Activated CD4-positive, alpha-beta T cell treated with anti-CD3 and anti-CD28 coated beads, Interleukin-2, amount 50 U/mL, for 16 hours (primary cell): ENCODE measurements at regions not wholly inside any gene's neighbourhood (a gene's known extent, or its start where the extent isn't known, plus 50 kb on each side); places are given as distances from the start of the nearest gene placed in this dataset.

Source experiments
- DNase-seq: peaks from one replicate; pipeline ENCODE4 v3.0.0-alpha.2; 2020

- no peak for DNase-seq
These were observed 84.8 kb downstream of the CPN2 start for GRCh38 chr3:194265996-194266964.

DNA sequence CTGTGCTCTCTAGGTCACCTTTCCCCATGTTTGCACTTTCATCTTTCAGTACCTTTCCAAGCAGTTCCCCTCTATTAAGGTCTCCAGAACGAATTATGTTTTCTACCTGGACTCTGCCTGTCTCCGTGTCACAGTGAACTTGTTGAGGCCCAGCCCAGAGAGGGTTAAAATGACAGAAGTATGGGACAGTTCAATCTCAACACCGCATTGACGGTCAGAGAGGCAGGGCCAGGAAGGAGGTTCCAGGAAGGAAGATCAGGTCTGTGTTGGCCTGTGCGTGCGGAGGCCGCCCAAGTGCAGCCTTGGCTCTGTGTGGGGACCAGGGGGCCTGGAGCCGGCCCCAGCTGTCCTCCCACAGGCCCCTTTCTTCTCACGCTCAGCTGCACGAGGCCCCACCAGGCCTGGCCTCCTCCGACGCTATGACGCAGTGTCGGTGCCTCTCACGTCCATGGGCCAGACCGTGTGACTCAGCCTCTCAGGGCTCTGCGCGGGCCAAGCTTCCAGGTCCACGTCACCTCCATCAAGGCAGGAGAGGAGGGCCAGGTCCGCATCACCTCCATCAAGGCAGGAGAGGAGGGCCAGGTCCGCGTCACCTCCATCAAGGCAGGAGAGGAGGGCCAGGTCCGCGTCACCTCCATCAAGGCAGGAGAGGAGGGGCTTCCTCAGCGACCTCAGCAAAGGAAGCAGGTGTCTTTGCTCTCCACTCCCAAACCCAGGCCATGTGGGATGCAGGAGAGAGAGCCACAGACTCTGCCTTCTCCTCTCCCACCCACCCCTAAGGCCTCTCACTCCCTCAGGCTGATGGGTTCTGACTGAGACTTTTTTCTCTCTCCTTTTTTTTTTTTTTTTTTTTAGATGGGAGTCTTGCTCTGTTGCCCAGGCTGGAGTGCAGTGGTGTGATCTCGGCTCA lies 83.1 kb downstream of the CPN2 start:
- no peak for DNase-seq

DNA sequence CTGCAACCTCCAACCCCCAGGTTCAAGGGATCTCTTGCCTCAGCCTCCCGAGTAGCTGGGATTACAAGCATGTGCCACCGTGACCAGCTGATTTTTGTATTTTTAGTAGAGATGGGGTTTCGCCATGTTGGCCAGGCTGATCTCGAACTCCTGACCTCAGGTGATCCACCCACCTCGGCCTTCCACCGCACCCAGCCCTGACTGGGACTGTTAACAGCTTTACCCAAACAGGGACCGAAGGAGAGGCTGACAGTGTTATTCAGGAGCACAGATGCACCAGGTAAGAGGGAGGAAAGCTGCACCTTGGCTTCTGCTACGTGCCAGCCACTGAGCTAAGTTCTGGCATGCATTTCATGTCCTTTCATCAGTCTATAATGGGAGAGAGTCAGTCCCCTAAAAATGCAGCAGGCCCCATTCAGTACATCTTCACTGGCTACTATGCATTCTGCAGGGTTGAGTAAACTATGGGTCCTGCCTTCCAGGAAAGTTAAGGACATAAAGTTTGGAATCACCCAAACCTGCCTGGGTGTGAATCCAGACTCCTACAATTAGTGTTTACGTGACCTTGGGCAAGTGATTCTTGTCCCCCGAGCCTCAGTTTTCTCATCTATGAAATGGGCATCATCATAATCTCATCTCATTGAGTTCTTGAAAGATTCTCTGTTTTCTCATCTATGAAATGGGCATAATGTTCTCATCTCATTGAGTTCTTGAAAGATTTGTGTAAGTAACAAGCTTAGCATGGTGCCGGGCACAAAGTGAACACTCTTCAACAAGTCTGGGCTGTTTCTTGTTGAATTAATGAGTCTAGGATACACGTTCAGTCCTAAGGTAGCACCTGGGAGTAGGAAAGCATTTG lies 82.2 kb downstream of the CPN2 start:
- no peak for DNase-seq

- no peak for DNase-seq
These were observed 81.5 kb downstream of the CPN2 start for GRCh38 chr3:194269610-194270145.

DNA sequence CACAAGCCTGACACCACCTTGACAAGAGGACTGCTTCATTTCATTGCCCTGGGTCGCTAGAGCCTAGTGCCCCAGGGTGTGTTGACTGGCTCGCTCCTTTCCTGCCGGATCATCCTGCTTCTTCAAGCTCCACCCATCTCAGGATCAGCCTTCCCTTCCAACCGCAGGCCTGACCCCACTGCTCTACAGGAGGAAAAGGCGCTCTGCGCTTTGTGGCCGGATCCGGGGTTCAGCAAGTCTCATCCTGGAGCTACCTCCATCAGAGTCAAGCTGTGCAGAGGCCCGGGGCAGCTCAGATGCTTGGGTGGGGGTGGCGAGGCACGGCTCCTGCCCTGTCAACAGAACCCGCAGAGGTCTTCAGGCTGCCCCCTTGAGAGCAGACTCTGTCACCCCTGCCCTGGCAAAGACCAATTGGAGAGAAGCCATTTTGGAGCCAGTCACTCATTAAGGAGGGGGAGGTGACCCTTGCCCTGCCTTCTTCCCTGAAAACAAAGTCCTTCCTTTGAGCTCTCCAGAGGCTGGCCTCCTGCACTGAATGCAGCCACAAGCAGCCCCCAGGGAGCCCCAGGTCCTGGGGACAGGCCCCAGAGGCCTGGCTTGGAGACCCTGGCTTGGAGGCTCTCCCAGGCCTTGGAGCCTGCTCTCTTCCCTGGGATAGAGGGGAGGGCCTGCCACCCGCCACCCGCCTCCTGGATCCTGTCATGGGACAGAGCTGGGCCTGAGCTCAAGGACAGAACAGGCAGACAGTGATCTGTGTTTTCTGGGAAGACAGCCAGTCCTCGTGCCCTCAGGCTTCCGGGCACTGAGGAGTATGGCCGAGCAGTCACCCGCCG lies 80.3 kb downstream of the CPN2 start:
- DNase-seq, result no peak

GRCh38 chr3:194271460-194272035 lies 79.6 kb downstream of the CPN2 start:
- DNase-seq, result no peak

DNA sequence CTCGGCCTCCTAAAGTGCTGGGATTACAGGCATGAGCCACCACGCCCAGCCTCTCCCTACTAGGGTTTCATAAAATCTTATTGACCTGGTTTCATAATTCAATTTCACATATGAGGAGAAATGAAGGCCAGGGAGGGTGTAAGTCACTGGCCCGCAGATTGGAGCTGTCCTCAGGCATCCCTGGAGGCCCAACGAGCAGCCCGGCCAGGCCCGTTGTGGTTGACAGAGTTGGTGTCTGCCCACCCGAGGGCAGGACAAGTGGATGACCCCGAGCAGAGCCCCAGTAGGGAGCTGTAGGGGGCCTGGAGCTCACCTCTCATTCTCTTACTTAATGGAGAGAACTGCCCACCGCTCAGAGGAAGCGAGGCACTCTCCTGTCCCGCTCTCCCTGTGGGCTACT lies 78.9 kb downstream of the CPN2 start:
- no peak for DNase-seq

DNA sequence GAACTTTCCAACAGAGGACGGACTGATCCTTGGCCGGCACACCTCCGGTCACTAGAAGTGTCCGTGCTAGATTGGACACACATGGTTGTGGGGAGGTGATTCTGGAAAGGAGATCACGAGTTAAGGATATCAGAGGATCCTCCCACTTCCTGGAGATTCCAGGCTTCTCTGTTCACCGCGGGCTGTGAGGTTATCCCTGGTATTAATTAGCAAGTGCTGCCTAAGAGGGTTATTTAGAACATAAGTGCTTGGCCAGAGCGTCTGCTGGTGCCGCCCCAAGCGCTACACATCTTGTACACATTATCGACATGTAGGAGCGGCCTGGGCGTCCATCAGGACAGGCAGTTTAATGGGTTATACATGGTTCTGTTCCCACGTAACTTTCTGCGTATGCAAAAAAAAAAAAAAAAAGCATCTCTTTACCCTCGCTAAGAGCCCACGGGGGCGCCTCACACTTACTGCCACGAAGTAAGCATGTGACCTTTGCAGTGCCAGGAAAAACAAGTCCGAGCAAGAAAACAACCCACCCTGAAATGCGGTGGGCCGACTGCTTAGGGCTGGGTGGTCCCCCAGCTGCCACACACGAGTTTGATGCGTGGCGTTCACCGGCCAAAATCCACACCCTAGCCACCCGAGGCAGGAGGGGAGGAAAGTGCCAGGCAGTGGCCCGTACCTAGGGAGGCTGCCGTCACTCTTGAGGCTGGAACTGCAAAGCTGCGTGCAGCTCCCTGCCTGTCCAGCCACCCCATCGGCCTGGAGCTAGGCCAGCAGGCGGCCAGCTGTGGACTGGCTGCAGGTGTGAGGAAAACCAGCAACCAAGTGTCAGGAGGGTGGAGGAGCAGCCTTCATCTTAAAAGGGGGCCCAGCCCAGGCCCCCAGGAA lies 78.0 kb downstream of the CPN2 start:
- DNase-seq, result no peak

DNA sequence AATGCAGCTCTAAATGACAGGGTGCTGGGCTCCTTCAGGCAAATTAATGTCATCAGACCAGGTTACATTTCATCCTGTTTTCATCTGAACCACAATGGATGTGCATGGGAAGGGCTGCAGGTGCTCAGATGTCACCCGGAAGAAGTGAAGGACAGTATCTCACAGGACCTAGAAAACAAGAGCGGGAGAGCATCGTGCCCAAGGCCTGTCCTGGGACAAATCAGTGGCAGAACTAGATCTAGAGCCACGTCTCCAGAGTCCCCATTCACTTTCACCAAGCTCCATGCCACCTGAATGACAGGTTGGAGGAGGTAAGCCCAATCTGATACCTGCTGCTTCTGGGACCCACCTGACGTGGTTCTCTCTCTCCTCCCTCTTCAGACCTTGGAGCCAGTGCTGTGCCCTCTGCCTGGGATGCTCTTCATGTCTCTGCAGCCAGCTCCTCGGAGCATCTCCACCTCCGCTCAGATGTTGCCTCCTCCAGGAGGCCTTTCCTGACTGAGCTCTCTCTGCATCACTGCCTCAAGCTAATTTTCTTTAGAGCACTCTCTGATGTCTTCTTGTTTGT lies 77.3 kb downstream of the CPN2 start:
- no peak for DNase-seq

GRCh38 chr3:194274424-194275085 lies 76.6 kb downstream of the CPN2 start:
- DNase-seq, result no peak

DNA sequence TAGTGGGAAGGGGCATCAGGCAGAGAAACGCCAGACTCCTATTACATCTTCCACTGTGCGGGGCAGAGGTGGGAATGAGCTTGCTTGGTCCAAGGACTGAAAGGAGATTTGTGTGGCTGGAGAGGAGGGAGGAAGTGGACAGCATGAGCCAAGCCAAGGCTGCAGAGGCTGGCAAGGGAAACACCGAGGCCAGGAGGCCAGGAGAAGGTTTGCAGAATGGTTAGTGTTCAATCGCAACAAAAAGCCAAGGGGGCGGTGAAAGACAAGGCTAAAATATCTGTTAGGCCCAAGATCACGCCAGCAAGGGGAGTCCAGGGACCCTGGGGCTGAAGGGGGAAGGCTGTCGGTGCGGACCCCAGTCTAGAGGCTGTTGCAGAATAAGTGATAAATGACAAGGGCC lies 75.8 kb downstream of the CPN2 start:
- DNase-seq, result no peak

DNA sequence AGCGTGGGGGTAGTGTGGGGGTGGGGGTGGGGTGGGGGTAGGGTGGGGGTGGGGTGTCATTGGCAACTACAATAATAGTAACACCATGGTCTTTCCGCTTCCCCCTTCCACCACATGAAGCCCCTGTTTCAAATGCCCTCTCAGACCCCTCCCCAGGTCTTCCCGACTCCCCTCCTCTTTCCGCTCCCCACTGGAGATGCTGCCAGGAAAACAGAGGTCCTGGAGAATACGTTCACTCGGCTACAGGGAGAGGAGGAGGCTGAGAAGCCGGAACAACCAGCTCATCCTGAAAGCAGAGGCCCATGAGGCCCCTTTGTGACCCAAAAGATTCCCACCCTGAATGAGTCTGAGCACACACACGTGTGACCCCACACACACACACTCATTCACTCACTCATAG lies 75.4 kb downstream of the CPN2 start:
- DNase-seq, result no peak

DNA sequence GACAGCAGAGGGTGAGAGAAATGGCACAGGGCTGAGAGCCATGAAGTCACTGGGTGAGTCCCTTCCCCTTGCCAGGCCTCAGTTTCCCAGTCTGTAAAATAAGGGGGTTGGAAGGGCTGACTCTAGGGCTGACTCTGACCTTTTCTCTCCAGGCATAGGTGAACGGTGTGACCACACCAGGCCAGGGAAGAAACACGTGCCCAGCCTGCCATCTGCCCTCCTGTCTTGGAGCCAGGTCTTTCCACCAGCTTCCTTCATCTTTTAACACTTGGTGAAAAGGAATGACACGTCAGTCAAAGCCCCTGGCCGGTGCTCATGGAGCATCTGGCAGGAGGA lies 74.4 kb downstream of the CPN2 start:
- DNase-seq, result no peak

DNA sequence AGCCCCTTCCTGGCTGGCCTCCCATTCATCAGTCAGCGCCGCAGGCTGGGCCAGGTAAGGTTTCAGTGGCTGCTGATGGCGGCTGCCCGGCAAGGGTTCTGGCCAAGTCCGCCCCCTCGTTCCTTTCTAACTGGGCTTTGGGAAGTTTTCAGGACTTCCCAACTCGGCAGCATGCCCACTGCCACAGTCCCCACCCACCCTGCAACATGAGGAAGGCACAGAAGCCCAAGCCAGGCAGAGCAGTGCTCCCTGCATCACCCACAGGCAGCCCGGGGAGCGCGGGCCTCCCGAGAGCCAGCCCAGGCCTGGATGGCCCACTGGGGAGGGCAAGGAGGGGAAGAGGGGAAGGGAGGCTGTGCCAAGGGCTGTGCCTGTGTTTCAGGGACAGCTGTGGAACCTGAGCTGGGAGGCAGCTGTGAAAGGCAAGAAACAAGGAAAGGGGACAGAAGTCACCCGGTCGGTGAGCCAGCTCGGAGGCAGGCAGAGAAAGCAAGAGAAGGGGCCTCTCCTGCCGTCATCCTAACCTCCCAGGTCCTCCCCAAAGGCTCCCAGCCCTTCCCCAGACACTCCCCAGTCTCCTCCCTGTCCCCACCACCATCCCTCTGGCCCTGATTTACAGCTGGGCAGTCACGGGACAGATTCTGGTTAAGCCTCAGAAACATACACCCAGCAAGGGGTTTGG lies 73.9 kb downstream of the CPN2 start:
- no peak for DNase-seq

GRCh38 chr3:194277786-194278130 lies 73.4 kb downstream of the CPN2 start:
- DNase-seq, result no peak

- no peak for DNase-seq
These were observed 72.8 kb downstream of the CPN2 start for GRCh38 chr3:194278186-194278845.

DNA sequence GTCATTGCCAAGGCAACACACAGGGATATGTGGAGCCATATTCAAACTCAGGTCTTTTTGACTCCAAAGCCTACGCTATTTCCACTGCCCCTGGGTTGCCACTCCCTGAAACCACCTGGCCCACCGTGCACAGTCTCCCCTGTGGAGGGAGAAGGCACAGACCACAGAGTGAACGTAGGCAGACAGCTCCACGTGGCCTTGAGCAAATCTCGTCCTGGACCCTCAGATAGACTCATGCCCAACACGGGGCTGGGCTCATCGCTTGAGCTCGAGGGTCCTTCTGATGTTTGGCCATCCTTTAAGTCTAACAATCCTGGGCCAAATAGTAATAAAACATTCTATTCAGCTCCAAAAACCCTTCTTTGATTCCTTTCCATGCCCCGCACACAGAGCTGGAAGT lies 72.0 kb downstream of the CPN2 start:
- DNase-seq, result no peak

DNA sequence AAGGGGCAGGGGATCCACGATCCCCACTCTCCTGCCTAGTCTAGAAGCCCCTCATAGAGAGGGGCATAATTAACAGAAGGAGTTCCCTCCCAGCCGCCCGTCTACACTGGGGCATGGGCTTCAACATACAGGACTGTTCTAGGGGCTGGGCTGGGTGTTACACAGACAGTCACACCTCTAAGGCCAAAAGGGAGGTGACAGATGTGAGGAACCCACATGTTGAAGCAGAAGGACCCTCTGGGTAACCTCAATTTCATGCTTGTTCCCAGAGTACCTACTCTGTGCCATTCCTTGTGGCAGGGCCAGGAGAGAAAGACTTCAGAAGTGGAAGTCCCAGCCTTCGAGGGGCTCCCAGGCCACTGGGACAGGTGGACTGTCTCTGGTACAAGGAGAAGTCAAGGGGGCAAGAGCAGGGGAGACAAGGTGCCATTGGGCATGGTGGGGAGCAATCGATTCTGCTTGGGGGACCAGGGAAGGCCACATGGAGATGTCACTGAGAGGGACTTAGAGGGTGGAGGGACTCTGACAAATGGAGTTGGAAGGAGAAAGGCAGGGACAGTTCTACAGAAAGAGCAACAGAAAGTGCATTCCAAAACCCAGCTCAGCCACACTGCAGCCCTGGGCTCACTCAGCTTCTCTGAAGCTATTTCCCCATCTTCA lies 71.3 kb downstream of the CPN2 start:
- no peak for DNase-seq
